GM18499 (cell line): ENCODE measurements at regions not wholly inside any gene's neighbourhood (a gene's known extent, or its start where the extent isn't known, plus 50 kb on each side); places are given as distances from the start of the nearest gene placed in this dataset.
"Not testable (repeated sequence)": the region's sequence is repeated elsewhere in the genome, so short reads cannot be mapped to it uniquely, and the experiment has no call there.

Experiments used
- ATAC-seq: cut with Tn5 transposase; IDR thresholded peaks from one replicate; pipeline ENCODE4 v1.9.1; 2021; ENCODE audit warnings: moderate number of reproducible peaks; ENCODE audit not compliant: insufficient read depth, unreplicated experiment

GRCh38 chr4:64216741-64217140, 192.5 kb downstream of the TECRL start:
- no peak for ATAC-seq

- ATAC-seq: no peak
These were observed 203.9 kb downstream of the TECRL start for GRCh38 chr4:64205376-64205775.

DNA sequence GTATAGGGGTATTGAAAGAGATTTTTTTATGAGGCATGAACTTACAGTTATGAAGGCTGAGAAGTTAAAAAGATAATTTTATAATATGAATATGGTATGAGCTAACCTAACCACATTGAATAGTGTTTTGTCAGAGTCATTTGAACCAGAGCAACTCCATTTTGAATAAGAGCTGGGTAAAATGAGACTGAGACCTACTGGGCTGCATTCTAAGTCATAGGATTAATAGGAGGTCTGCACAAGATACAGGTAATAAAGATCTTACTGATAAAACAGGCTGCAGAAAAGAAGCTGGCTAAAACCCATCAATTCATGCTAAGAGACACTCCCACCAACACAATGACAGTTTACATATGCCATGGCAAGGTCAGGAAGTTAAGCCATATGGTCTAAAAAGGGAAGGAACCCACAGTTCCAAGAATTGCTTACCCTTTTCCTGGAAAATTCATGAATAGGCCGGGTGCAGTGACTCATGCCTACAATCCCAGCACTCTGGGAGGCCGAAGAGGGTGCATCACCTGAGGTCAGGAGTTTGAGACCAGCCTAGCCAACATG, 209.2 kb downstream of the TECRL start:
- no peak for ATAC-seq

- no peak for ATAC-seq
These were observed 213.7 kb downstream of the TECRL start for GRCh38 chr4:64195582-64195981.

DNA sequence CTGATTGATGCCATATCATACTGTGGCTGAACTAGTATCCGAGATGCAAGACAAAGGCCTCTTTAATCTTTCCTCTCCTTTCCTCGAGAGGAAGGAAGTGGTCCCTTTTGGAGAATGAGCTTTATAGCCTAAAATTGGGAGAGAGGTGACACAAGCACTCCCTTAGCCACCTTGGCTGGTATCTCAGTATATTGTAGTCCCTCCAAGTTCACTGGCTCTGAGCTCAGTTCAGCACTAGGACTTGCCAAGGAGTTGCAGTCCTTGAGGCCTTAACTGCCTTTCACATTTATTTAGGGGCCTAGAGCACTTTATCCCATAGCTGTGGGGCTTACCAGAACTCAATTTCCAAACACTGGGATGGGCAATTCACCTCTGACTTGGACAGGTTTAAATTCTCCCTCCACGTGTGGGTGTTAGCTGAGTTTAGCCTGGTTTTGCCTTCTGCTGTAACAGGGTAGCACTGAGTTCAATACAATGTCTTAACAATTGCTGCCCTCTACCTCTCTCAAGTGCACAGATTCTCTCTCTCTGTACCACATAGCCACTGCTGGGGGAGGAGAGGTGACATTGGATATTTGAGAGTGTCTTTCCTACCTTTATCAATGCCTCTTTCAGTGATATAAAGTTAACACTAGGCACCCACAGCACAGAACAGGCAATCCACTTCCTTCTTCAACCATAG, 216.4 kb downstream of the TECRL start:
- no peak for ATAC-seq

- ATAC-seq: no peak
These were observed 234.9 kb downstream of the TECRL start for GRCh38 chr4:64174247-64174882.

DNA sequence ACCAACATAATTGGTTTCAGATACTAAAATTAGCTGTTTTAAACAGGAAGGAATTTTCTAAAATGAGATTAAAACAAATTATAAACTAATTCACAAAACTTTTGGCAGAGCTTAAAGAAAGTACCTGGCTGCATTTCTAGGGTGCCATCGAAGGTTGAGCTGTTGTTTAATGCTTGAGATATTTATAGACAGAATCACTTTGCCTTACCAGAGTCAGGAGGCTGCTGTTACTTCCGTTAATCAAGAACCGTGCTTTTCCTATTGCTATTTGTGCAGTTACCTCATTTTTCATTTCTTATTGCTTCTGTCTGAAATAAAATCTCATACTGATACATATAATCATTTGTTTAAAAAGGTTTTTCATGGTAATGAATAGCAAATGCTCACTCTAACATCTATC, 242.9 kb downstream of the TECRL start:
- ATAC-seq: no peak

DNA sequence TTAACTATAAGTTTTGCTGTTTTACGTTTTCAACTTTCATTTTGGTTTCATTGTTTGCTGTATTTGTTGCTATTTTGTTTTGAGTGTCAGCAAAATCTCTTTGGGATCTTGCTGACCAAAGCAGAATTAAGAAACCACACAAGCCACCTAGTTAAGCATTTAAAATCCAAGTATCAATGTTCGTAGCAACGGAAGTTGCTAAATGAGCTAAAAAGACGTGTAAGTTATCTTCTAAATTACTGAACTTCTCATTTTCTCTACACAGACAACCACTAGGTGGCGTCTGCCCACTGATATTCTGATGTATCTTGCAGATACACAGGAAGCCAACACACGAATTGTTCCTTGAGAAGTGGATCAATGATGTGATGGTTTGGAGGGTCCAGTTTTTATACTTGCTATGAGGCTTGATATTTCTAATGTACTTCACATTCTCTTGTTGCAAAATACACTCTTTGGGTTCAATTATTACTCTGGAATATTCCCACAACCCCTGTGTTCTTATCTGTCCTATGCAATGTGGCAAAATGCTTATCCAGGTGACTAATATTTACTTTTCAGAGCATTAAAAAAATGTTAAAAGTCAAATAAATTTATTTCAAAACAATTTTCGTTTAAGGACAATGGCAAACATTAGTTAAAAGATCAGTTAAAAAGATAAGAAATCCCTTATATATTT, 250.5 kb downstream of the TECRL start:
- ATAC-seq: peak; percentile 85

GRCh38 chr4:64157397-64157796, 251.9 kb downstream of the TECRL start:
- ATAC-seq: no peak

DNA sequence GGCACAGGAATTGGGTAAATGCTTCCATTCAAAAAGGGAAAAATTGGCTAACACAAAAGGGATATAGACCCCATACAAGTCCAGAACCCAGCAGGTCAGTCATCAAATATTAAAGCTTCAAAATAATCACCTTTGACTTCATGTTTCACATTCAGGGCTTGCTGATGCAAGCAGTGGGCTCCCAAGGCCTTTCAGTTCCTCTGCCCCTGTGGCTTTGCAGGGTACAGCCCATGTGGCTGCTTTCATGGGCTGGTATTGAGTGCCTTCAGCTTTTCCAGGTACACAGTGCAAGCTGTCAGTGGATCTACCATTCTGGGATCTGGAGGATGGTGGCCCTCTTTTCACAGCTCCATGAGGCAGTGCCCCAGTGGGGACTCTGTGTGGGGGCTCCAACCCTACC, 253.0 kb downstream of the TECRL start:
- ATAC-seq: no peak

- ATAC-seq: no peak
These were observed 263.2 kb downstream of the TECRL start for GRCh38 chr4:64146030-64146429.

DNA sequence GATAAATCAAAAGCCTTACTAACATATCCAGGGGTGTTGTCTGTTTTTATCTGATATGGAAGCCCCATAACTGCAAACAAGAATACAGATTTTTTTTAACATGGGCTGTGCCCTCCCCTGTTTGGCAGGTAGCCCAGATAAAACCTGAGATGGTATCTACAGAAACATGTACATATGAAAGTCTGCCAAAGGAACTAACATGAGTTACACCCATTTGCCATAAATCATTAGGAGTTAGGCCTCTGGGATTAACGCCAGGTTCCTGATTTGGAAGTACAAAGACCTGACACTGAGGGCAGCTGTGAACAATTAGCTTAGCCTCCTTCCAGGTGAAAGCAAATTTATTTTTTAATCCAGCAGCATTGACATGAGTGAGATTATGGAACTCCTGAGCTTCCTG, 264.3 kb downstream of the TECRL start:
- ATAC-seq: no peak

DNA sequence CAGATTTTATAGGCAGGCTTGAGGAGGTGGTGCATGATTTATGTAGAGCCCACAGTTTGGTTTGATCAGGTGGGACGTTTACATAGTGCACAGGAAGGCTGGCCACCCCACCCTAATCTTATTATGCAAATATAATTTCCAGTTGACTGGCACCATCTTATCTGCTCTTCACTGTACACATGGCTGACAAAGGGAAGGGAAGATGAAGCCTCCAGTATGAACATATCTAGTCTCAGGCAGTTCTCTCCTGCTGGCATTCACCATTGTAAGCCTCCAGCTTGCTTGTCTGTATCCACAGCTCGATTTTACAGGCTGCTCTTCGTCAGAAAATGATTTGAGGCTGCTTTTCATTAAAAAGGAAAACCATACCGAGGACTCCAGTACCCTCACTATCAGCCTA, 278.3 kb downstream of the TECRL start:
- no peak for ATAC-seq

DNA sequence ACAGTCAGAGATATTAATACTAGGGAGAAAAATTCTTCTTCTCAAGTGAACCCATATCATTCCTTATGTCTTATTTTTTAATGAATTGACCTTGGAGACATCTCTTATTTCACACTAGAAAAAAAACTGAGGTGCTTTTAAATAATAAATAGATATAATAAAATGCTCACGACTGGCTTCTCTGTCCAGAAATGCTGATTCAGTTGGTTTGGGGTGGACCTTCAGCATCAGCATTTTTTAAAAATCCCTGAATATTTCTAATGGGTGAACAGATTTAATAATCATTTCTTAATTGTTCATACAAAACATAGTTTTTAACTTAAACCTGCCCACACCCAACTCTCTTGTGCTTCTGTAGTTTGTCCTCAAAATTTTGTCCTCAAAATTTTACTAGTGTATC, 283.9 kb downstream of the TECRL start:
- no peak for ATAC-seq

- no peak for ATAC-seq
These were observed 287.4 kb downstream of the TECRL start for GRCh38 chr4:64121803-64122202.

DNA sequence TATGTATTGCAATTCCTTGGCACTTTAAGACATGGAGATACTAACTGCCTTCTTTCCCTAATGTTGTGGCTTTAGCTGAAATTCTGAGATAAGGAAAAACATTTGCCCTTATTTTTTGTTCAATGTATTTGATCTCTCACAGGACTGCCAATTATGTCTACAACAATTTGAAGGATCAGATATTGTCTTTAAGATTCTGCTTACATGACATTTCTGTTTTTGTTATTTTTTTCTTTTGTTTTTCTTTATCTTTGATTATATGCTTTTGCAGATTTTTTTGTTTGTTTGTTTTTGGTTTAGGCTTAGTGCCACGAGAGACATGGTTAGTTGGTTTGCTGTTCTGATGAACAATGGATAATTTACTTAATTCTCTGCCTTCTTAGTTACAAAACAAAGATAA, 303.3 kb downstream of the TECRL start:
- ATAC-seq: no peak

GRCh38 chr4:64095398-64095797, 313.9 kb downstream of the TECRL start:
- no peak for ATAC-seq

GRCh38 chr4:64079316-64079715, 329.9 kb downstream of the TECRL start:
- no peak for ATAC-seq

DNA sequence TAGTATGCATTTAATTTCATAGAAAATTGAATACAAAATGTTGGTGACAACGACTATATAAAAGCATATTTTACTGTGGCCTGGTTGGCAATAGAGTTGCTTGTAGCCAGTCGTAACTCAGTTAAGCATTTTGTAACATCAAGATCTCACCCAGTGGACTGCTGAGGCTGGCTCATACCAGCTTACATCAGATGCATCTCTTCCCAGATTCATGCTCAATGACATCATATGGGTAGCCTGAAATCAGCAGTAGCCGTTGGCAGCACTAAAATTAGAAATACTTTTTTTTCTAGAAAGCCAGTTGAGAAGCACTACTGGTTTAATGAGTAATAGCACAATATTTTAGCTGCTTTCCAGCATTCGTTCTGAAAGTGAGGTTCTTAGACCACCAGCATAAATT, 341.2 kb downstream of the TECRL start:
- no peak for ATAC-seq

DNA sequence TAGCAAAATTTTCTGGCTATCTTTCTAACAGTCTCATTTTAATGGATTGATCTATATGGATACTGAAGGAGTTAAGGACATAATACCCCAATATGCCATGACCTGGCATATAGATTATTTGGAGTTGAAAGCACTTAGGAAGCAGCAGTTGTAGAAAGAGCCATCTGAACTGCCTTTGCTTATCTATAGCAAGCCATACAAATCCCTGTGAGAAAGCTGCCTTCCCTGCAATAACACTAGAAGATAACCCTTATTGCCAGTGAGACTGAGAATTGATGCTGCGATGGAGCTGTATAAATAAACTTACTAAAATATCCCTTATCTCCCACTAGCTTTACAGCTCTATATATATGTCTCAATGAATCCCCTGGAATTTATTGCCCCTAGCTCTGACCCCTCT, 346.3 kb downstream of the TECRL start:
- ATAC-seq: no peak

DNA sequence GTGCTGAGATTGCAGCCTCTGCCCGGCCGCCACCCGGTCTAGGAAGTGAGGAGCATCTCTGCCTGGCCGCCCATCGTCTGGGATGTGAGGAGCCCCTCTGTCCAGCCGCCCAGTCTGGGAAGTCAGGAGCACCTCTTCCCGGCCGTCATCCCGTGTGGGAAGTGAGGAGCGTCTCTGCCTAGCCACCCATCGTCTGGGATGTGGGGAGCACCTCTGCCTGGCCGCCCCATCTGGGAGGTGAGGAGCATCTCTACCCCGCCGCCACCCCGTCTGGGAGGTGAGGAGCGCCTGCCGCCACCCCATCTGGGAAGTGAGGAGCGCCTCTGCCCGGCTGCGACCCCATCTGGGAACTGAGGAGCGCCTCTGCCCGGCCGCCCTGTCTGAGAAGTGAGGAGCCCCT, 372.2 kb downstream of the TECRL start:
- ATAC-seq: not testable (repeated sequence)
